ENCODE measurements at regions not wholly inside any gene's neighbourhood (a gene's known extent, or its start where the extent isn't known, plus 50 kb on each side); places are given as distances from the start of the nearest gene placed in this dataset.

DNA sequence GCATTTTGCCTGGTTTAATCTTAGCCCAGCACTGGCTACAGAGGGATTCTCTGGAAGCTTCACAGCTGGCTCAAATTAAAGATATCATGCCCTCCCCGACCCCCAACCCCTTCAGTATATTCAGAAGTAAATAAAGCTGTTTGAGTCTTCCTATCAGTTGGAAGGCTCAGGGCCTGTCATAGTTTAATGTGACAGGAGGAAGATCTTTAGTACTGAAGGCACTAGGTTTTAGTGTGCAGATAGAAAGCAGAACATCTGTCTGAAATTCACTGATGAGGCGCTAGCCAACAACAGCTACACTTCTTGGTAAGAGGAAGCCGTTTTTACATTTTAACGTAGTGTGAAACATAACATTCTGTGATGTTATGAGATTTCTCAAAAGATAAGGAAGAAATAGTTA, 969.1 kb upstream of the CDH2 start:
- POLR2A ChIA-PET: no interaction called here
- FAIRE-seq: no peak
- TF ChIP-seq, protein P1, sequence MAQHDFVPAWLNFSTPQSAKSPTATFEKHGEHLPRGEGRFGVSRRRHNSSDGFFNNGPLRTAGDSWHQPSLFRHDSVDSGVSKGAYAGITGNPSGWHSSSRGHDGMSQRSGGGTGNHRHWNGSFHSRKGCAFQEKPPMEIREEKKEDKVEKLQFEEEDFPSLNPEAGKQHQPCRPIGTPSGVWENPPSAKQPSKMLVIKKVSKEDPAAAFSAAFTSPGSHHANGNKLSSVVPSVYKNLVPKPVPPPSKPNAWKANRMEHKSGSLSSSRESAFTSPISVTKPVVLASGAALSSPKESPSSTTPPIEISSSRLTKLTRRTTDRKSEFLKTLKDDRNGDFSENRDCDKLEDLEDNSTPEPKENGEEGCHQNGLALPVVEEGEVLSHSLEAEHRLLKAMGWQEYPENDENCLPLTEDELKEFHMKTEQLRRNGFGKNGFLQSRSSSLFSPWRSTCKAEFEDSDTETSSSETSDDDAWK (CRISPR knock-in tag; IDR thresholded peaks at IDR 0.05): no peak
- TF ChIP-seq ZNF143 (CRISPR knock-in tag; IDR thresholded peaks at IDR 0.05) (no peak), SALL1 (CRISPR knock-in tag; IDR thresholded peaks at IDR 0.05) (no peak), SCMH1 (CRISPR knock-in tag; IDR thresholded peaks at IDR 0.05; ENCODE audit: borderline replicate concordance) (no peak)
- Histone ChIP-seq H3K27ac (ENCODE audit: extremely low read length, insufficient read depth, low read length) (no peak overlapping the region), H4K20me1 (ENCODE audit: insufficient read depth, low read length) (no peaks in the 10 kb centered on the region), H3K4me3 (replicated peaks in 1 of 3; ENCODE audit: insufficient read depth in 1 of 3, low read depth in 2 of 3, low read length in 3 of 3) (no peak overlapping the region), H2AFZ (ENCODE audit: low read length) (no peak overlapping the region), H3K4me1 (ENCODE audit: insufficient read depth, low read length) (no peaks in the 10 kb centered on the region), H3K36me3 (replicated peaks in 1 of 2; ENCODE audit: control insufficient read depth in 1 of 2, insufficient read depth in 2 of 2, low read length in 2 of 2) (no peaks in the 10 kb centered on the region), H3K4me2 (ENCODE audit: low read depth, low read length) (no peak overlapping the region), H3K27me3 (ENCODE audit: control insufficient read depth in 1 of 2, insufficient read depth in 2 of 2, low read length in 2 of 2) (no peaks in the 10 kb centered on the region), H3K79me2 (ENCODE audit: insufficient read depth, low read length) (no peaks in the 10 kb centered on the region), H3K9ac (ENCODE audit: insufficient read depth, low read depth, low read length) (no peak overlapping the region), H3K9me3 (ENCODE audit: low read length) (no peaks in the 10 kb centered on the region)
- ATAC-seq: no peak
- no peak for DNase-seq (ENCODE audit: low spot score)
- in situ Hi-C loops (cut with HindIII; ENCODE audit: extremely low pct_ligation_motif_present, low pct_unique_long_range_greater_than_20kb) (no loop called here), intact Hi-C loops (cut with micrococcal nuclease; ENCODE audit: unreplicated experiment) (no loop called here)
- CTCF ChIA-PET (ENCODE audit: low intra/inter-chr PET ratio, low total read pairs): no interaction called here
- BruUV-seq (replicated peaks): no TSS peak
- WGBS (ENCODE audit: low lambda C conversion rate): 1% methylated on average over 4 of the region's 4 CpGs

DNA sequence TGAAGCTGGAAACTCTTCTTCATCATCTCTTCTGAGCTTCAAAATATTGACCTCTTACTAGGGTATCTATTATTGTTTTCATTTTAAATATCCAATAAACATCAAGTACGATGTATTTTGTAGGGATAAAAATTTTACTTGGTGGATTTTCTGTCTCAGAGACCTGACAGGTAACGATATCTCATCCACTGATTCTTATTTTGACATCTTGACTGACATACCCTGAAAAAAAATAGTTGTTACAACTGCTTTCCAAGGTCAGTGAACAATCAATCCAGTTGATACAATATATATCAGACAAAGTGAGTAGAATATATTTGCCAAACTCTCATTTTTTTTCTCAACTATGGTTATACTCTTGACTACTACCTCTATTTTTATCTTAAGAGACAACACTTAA, 963.7 kb upstream of the CDH2 start:
- intact Hi-C loops (cut with micrococcal nuclease; ENCODE audit: unreplicated experiment): no loop called here
- 0% methylated on average over 2 of the region's 2 CpGs for WGBS (ENCODE audit: low lambda C conversion rate)
- POLR2A ChIA-PET: no interaction called here
- Histone ChIP-seq H3K4me1 (ENCODE audit: insufficient read depth, low read length) (no peaks in the 10 kb centered on the region), H4K20me1 (ENCODE audit: insufficient read depth, low read length) (no peaks in the 10 kb centered on the region), H3K9ac (ENCODE audit: insufficient read depth, low read depth, low read length) (no peak overlapping the region), H3K4me2 (ENCODE audit: low read depth, low read length) (no peak overlapping the region), H2AFZ (ENCODE audit: low read length) (no peak overlapping the region), H3K36me3 (replicated peaks in 1 of 2; ENCODE audit: control insufficient read depth in 1 of 2, insufficient read depth in 2 of 2, low read length in 2 of 2) (no peaks in the 10 kb centered on the region), H3K79me2 (ENCODE audit: insufficient read depth, low read length) (no peaks in the 10 kb centered on the region), H3K27me3 (ENCODE audit: control insufficient read depth in 1 of 2, insufficient read depth in 2 of 2, low read length in 2 of 2) (no peaks in the 10 kb centered on the region; a peak in 1 of 5 replicates), H3K4me3 (replicated peaks in 1 of 3; ENCODE audit: insufficient read depth in 1 of 3, low read depth in 2 of 3, low read length in 3 of 3) (no peak overlapping the region), H3K27ac (ENCODE audit: extremely low read length, insufficient read depth, low read length) (no peak overlapping the region), H3K9me3 (ENCODE audit: low read length) (no peaks in the 10 kb centered on the region)
- no peak for FAIRE-seq
- in situ Hi-C loops (cut with HindIII; ENCODE audit: extremely low pct_ligation_motif_present, low pct_unique_long_range_greater_than_20kb): no loop called here
- DNase-seq (ENCODE audit: low spot score): no peak
- no TSS peak for BruUV-seq (replicated peaks)
- no peak for ATAC-seq
- CTCF ChIA-PET (ENCODE audit: low intra/inter-chr PET ratio, low total read pairs): no interaction called here
- TF ChIP-seq, protein P2, sequence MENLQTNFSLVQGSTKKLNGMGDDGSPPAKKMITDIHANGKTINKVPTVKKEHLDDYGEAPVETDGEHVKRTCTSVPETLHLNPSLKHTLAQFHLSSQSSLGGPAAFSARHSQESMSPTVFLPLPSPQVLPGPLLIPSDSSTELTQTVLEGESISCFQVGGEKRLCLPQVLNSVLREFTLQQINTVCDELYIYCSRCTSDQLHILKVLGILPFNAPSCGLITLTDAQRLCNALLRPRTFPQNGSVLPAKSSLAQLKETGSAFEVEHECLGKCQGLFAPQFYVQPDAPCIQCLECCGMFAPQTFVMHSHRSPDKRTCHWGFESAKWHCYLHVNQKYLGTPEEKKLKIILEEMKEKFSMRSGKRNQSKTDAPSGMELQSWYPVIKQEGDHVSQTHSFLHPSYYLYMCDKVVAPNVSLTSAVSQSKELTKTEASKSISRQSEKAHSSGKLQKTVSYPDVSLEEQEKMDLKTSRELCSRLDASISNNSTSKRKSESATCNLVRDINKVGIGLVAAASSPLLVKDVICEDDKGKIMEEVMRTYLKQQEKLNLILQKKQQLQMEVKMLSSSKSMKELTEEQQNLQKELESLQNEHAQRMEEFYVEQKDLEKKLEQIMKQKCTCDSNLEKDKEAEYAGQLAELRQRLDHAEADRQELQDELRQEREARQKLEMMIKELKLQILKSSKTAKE (CRISPR knock-in tag; IDR thresholded peaks at IDR 0.05; ENCODE audit: borderline replicate concordance): no peak
- TF ChIP-seq, protein P3, sequence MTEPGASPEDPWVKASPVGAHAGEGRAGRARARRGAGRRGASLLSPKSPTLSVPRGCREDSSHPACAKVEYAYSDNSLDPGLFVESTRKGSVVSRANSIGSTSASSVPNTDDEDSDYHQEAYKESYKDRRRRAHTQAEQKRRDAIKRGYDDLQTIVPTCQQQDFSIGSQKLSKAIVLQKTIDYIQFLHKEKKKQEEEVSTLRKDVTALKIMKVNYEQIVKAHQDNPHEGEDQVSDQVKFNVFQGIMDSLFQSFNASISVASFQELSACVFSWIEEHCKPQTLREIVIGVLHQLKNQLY (CRISPR knock-in tag; IDR thresholded peaks at IDR 0.05): no peak
- TF ChIP-seq TAF1 (CRISPR knock-in tag; IDR thresholded peaks at IDR 0.05): no peak
- TF ChIP-seq, protein P4, sequence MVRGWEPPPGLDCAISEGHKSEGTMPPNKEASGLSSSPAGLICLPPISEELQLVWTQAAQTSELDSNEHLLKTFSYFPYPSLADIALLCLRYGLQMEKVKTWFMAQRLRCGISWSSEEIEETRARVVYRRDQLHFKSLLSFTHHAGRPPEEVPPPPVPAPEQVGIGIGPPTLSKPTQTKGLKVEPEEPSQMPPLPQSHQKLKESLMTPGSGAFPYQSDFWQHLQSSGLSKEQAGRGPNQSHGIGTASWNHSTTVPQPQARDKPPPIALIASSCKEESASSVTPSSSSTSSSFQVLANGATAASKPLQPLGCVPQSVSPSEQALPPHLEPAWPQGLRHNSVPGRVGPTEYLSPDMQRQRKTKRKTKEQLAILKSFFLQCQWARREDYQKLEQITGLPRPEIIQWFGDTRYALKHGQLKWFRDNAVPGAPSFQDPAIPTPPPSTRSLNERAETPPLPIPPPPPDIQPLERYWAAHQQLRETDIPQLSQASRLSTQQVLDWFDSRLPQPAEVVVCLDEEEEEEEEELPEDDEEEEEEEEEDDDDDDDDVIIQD (CRISPR knock-in tag; IDR thresholded peaks at IDR 0.05; ENCODE audit: low read depth): no peak
- TF ChIP-seq, protein P5, sequence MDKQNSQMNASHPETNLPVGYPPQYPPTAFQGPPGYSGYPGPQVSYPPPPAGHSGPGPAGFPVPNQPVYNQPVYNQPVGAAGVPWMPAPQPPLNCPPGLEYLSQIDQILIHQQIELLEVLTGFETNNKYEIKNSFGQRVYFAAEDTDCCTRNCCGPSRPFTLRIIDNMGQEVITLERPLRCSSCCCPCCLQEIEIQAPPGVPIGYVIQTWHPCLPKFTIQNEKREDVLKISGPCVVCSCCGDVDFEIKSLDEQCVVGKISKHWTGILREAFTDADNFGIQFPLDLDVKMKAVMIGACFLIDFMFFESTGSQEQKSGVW (CRISPR knock-in tag; IDR thresholded peaks at IDR 0.05; ENCODE audit: borderline replicate concordance): no peak
- TF ChIP-seq POGZ (CRISPR knock-in tag; IDR thresholded peaks at IDR 0.05): no peak
- no peak for TF ChIP-seq ZNF207 (IDR thresholded peaks at IDR 0.05; ENCODE audit: borderline replicate concordance)
